ENCODE measurements at regions not wholly inside any gene's neighbourhood (a gene's known extent, or its start where the extent isn't known, plus 50 kb on each side); places are given as distances from the start of the nearest gene placed in this dataset.

DNA sequence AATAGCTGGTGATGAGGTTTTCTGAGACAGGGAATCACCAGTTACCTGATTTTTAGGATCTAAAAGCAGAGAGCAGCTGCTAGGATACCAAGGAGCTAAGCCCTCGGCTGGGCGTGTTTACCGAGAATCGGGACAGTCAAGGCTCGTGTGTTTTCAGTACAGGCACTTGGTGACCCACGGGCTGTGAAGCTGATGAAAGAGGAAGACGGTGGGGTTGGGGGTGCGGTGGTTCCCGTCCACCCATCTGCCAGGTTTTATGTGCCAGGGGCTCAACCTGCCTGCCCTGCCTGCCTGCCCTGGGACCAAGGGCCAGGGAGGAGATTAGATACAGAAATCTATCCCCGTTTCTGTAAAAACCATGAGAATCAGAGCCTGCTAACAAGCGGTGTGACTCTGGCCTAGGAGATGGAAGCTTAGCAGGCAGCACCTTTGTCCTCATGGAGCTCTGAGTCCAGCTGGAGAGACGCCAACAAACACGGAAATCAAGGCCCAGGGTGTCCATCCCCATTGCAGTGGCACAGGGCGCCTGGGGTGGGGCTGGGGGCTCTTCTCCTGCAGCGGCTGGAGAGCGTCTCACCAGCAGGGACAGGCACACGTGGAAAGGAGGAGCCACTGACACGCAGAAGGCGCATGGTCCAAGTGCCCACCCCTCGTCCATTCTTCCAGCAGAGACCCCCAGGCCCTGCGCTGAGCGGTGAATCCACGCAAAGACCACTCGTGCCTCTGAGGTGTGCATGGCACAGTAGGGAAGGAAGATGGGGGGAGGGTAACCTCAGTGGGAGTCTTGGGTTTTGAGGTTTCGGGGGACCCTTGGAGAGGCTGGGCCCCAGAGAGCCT is 265.0 kb upstream of the TCERG1L start:
- TF ChIP-seq, protein P1, sequence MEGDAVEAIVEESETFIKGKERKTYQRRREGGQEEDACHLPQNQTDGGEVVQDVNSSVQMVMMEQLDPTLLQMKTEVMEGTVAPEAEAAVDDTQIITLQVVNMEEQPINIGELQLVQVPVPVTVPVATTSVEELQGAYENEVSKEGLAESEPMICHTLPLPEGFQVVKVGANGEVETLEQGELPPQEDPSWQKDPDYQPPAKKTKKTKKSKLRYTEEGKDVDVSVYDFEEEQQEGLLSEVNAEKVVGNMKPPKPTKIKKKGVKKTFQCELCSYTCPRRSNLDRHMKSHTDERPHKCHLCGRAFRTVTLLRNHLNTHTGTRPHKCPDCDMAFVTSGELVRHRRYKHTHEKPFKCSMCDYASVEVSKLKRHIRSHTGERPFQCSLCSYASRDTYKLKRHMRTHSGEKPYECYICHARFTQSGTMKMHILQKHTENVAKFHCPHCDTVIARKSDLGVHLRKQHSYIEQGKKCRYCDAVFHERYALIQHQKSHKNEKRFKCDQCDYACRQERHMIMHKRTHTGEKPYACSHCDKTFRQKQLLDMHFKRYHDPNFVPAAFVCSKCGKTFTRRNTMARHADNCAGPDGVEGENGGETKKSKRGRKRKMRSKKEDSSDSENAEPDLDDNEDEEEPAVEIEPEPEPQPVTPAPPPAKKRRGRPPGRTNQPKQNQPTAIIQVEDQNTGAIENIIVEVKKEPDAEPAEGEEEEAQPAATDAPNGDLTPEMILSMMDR (conservative IDR thresholded peaks at IDR 0.05; ENCODE audit: low read depth, low read length) = no peak
- TF ChIP-seq EZH2 (IDR thresholded peaks at IDR 0.05; ENCODE audit: borderline replicate concordance, low read depth, low read length, poor library complexity, severe bottlenecking) = no peak
